ENCODE measurements at regions not wholly inside any gene's neighbourhood (a gene's known extent, or its start where the extent isn't known, plus 50 kb on each side); places are given as distances from the start of the nearest gene placed in this dataset.

DNA sequence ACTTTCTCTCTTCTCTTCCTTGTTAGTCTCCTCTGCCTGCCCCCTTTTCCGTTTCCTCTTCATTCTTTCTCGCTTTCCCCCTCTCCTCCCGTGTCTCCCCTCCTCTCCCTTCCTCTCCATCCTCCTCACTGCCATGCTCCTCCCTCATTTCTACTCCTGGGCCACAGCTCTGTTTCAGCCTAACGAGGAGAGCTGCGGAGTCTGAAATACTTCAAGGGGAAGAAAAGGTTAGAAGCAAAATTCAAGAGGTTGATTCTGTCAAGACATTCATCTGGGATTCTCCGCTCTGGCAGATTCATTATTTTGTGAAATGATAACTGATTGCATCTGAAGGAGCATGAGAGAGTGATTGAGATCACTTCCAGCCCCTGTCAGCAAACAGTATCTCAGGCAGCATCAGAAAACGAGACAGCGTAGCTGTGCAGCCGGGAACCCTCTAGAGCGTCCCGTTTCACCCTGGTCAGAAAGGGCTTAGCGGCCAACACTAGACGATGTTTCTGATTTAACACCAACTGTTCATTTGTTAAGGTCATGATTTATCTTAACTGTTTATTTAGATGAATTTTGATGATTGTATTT lies 279.3 kb upstream of the B3GAT1 start:
- Mint-ChIP-seq H3K27ac (no peak overlapping the region), H3K9me3 (no peaks in the 10 kb centered on the region), H3K4me3 (no peak overlapping the region), H3K36me3 (ENCODE audit: low read depth) (no peaks in the 10 kb centered on the region), H3K27me3 (ENCODE audit: low read depth) (peaks cover 8% of the 10 kb centered on the region), H3K4me1 (ENCODE audit: low read depth) (no peaks in the 10 kb centered on the region)
- DNase-seq (ENCODE audit: low spot score): no peak

DNA sequence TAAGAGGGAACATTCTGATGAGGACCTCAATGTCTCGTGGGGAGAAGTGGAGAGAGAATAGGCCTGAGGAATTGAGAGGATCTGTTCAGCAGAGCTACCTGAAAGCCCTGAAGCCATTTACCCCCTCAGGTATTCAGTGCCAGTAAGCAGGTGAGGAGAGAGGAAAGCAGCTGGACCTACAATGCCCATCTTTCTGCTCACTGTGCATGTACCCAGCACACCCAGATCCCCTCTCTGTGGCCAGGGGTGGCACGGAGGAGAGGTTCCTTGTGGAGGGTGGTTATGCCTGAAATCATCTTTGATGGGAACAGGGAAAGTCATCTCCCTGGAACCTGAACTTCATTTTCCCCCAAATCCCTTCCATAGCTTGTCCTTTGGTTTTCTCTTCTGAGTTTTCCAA lies 277.8 kb upstream of the B3GAT1 start:
- H3K9me3 Mint-ChIP-seq: no peaks in the 10 kb centered on the region
- H3K27me3 Mint-ChIP-seq (ENCODE audit: low read depth): peaks cover 4% of the 10 kb centered on the region
- H3K4me1 Mint-ChIP-seq (ENCODE audit: low read depth): no peaks in the 10 kb centered on the region
- no peaks in the 10 kb centered on the region for H3K36me3 Mint-ChIP-seq (ENCODE audit: low read depth)
- DNase-seq (ENCODE audit: low spot score): no peak
- H3K27ac Mint-ChIP-seq: no peak overlapping the region
- H3K4me3 Mint-ChIP-seq: no peak overlapping the region

DNA sequence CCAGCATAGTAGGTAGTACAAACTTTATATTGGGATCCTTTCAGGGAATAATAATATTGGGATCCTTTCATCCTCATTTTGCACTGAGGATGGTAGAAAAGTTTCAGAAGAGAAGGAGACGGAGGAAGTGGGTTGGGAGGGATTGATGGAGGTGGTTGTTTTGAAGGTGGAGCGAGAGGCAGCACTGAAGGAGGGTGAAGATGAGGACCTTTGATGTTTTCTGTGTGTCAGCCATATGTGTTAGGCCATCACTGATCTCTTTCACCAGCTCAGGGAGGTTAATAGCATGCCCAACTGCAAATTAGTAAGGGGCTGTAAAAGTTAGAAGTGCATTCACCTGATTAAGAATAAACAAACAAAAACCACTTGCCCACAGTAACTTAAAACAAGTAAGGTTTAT lies 275.5 kb upstream of the B3GAT1 start:
- H3K27me3 Mint-ChIP-seq (ENCODE audit: low read depth): peaks cover 4% of the 10 kb centered on the region
- no peak overlapping the region for H3K4me3 Mint-ChIP-seq
- H3K27ac Mint-ChIP-seq: no peak overlapping the region
- H3K9me3 Mint-ChIP-seq: no peaks in the 10 kb centered on the region
- DNase-seq (ENCODE audit: low spot score): no peak
- H3K4me1 Mint-ChIP-seq (ENCODE audit: low read depth): no peaks in the 10 kb centered on the region
- H3K36me3 Mint-ChIP-seq (ENCODE audit: low read depth): no peaks in the 10 kb centered on the region

DNA sequence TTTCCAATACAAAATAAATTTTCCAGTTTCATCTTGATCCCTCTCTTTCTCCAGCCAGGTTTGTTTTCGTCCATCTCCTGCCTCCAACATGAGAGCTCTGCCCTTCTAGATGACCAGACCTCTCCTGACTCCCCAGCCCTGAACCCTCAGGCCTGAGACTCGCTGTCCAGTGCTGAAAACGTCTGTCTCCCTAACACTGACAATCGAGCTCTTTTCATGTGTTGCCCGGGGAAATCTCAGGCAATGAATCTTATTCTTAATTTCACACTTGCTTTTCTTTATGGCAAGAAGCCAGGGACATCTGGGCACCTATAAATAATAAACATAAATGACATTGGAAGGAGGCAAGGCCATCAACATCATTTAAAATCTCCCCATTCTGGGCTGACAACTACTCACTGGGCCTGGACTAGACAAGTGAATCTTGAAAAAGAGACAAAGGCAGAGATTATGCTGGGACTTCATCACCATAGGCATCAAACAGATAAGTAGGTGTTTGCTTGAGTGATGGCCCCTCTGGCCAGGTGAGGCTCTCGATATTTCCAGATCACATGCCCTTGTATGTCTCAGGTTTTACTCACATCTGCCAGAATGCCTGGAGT lies 274.5 kb upstream of the B3GAT1 start:
- DNase-seq (ENCODE audit: low spot score): no peak
- Mint-ChIP-seq H3K4me1 (ENCODE audit: low read depth) (no peaks in the 10 kb centered on the region), H3K9me3 (no peaks in the 10 kb centered on the region), H3K27me3 (ENCODE audit: low read depth) (no peaks in the 10 kb centered on the region), H3K36me3 (ENCODE audit: low read depth) (no peaks in the 10 kb centered on the region), H3K4me3 (no peak overlapping the region), H3K27ac (no peak overlapping the region)

GRCh38 chr11:134685793-134686380 lies 273.8 kb upstream of the B3GAT1 start:
- no peaks in the 10 kb centered on the region for H3K4me1 Mint-ChIP-seq (ENCODE audit: low read depth)
- H3K9me3 Mint-ChIP-seq: no peaks in the 10 kb centered on the region

DNA sequence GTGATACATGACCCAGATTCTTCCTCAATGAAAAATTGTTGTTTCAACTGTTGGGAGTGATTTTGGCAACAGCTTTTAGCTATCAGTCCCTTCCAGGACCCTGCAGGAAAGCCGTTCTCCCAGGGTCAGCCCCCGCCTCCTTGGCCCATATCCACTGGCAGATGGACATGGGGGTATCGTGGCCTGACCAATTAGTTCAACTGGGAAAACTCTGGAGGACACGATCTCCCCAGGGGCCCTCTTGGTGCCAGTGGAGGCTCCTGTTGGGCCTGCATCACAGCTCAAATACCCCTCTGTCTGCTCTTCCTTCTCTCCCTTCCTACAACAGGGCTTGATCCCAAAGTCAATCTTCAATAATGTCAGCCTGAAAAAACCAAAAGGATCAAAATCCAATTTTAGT lies 272.5 kb upstream of the B3GAT1 start:
- Mint-ChIP-seq H3K4me1 (ENCODE audit: low read depth) (no peaks in the 10 kb centered on the region), H3K4me3 (no peak overlapping the region), H3K36me3 (ENCODE audit: low read depth) (no peaks in the 10 kb centered on the region), H3K27me3 (ENCODE audit: low read depth) (no peaks in the 10 kb centered on the region), H3K9me3 (no peaks in the 10 kb centered on the region), H3K27ac (no peak overlapping the region)
- DNase-seq (ENCODE audit: low spot score): no peak

More at GRCh38 chr11:134685793-134686380, 273.8 kb upstream of the B3GAT1 start:
- Mint-ChIP-seq H3K4me3 (no peak overlapping the region), H3K36me3 (ENCODE audit: low read depth) (no peaks in the 10 kb centered on the region), H3K27me3 (ENCODE audit: low read depth) (no peaks in the 10 kb centered on the region), H3K27ac (no peak overlapping the region)
- no peak for DNase-seq (ENCODE audit: low spot score)

GRCh38 chr11:134683860-134684259 lies 271.8 kb upstream of the B3GAT1 start:
- H3K4me3 Mint-ChIP-seq: no peak overlapping the region
- DNase-seq (ENCODE audit: low spot score): no peak
- no peaks in the 10 kb centered on the region for H3K27me3 Mint-ChIP-seq (ENCODE audit: low read depth)
- H3K4me1 Mint-ChIP-seq (ENCODE audit: low read depth): no peaks in the 10 kb centered on the region
- no peaks in the 10 kb centered on the region for H3K9me3 Mint-ChIP-seq
- H3K36me3 Mint-ChIP-seq (ENCODE audit: low read depth): no peaks in the 10 kb centered on the region
- no peak overlapping the region for H3K27ac Mint-ChIP-seq

DNA sequence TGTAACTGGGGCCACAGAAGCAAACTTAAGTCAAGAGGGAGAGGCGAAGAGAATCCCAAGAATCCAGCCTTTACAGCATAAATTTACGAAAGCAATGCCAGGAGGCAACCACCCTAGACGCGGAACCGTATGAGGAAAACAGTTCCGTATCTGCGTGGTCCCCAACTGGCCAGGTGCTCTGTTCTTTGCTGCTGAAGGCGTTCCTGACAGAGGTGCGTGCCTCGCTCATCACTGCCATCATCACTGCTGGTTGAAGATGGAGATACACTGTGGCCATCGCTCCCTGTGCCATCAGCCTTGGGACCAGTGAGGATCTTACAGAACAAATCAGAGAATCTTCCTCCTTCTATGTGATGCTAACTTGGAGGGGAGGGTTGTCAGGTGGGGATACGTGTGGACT lies 270.5 kb upstream of the B3GAT1 start:
- DNase-seq (ENCODE audit: low spot score): no peak
- Mint-ChIP-seq H3K27ac (no peak overlapping the region), H3K9me3 (no peaks in the 10 kb centered on the region), H3K36me3 (ENCODE audit: low read depth) (no peaks in the 10 kb centered on the region), H3K4me3 (no peak overlapping the region), H3K4me1 (ENCODE audit: low read depth) (no peaks in the 10 kb centered on the region), H3K27me3 (ENCODE audit: low read depth) (no peaks in the 10 kb centered on the region)

DNA sequence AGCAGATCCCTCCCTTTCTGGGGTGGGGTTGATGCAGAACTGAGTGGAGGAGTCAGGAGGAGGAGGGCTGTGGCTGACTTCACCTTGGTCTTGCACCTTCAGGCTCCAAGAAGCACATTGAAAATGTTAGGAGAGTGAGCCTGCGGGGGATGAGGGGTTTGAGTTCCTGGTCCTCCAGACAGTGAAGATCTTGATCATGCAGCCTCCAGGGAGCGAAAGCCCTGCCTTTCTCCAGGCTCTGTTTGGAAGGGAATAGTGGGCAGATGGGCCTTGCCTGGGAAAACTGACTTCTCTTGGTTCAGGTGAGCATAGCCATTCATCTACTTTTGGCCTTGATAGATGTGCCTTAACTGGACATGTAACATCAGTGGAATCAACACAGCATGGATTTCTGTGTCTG lies 267.6 kb upstream of the B3GAT1 start:
- no peak for DNase-seq (ENCODE audit: low spot score)
- H3K27ac Mint-ChIP-seq: no peak overlapping the region
- H3K9me3 Mint-ChIP-seq: no peaks in the 10 kb centered on the region
- no peak overlapping the region for H3K4me3 Mint-ChIP-seq
- H3K36me3 Mint-ChIP-seq (ENCODE audit: low read depth): no peaks in the 10 kb centered on the region
- H3K27me3 Mint-ChIP-seq (ENCODE audit: low read depth): no peaks in the 10 kb centered on the region
- no peaks in the 10 kb centered on the region for H3K4me1 Mint-ChIP-seq (ENCODE audit: low read depth)

GRCh38 chr11:134678744-134679143 lies 266.7 kb upstream of the B3GAT1 start:
- no peaks in the 10 kb centered on the region for H3K9me3 Mint-ChIP-seq
- no peak overlapping the region for H3K27ac Mint-ChIP-seq
- no peak overlapping the region for H3K4me3 Mint-ChIP-seq
- H3K4me1 Mint-ChIP-seq (ENCODE audit: low read depth): no peaks in the 10 kb centered on the region
- no peaks in the 10 kb centered on the region for H3K27me3 Mint-ChIP-seq (ENCODE audit: low read depth)
- H3K36me3 Mint-ChIP-seq (ENCODE audit: low read depth): no peaks in the 10 kb centered on the region
- no peak for DNase-seq (ENCODE audit: low spot score)

- no peak overlapping the region for H3K4me3 Mint-ChIP-seq
- H3K27ac Mint-ChIP-seq: no peak overlapping the region
- H3K9me3 Mint-ChIP-seq: no peaks in the 10 kb centered on the region
- no peaks in the 10 kb centered on the region for H3K27me3 Mint-ChIP-seq (ENCODE audit: low read depth)
- DNase-seq (ENCODE audit: low spot score): no peak
- no peaks in the 10 kb centered on the region for H3K4me1 Mint-ChIP-seq (ENCODE audit: low read depth)
- no peaks in the 10 kb centered on the region for H3K36me3 Mint-ChIP-seq (ENCODE audit: low read depth)
These were observed 266.0 kb upstream of the B3GAT1 start for GRCh38 chr11:134677891-134678551.

DNA sequence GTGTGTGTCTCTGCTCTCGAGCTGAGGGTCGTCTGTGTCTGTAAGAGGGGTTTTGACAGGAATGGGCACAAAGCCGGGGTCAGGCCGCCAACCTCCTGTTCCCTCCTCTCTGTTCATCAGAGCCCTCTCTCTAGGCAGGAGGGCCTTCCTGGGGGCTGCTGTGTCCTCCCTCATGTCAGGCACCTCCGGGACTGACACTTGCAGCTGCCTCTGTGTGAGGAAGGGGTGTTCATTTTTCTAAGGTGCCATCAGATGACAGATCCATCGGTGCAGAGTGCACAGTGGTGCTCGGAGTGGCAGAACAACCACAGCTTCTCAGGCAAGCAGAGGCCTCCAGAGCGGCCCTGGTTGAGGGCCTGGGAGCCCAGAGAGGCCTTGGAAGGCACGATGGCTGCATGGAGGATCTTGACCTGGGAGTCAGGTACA lies 265.4 kb upstream of the B3GAT1 start:
- Mint-ChIP-seq H3K4me1 (ENCODE audit: low read depth) (no peaks in the 10 kb centered on the region), H3K4me3 (no peak overlapping the region), H3K9me3 (no peaks in the 10 kb centered on the region), H3K27ac (no peak overlapping the region), H3K27me3 (ENCODE audit: low read depth) (no peaks in the 10 kb centered on the region), H3K36me3 (ENCODE audit: low read depth) (no peaks in the 10 kb centered on the region)
- no peak for DNase-seq (ENCODE audit: low spot score)

- no peak overlapping the region for H3K27ac Mint-ChIP-seq
- H3K36me3 Mint-ChIP-seq (ENCODE audit: low read depth): no peaks in the 10 kb centered on the region
- H3K9me3 Mint-ChIP-seq: no peaks in the 10 kb centered on the region
- H3K27me3 Mint-ChIP-seq (ENCODE audit: low read depth): no peaks in the 10 kb centered on the region
- no peak overlapping the region for H3K4me3 Mint-ChIP-seq
- H3K4me1 Mint-ChIP-seq (ENCODE audit: low read depth): no peaks in the 10 kb centered on the region
- no peak for DNase-seq (ENCODE audit: low spot score)
These were observed 264.7 kb upstream of the B3GAT1 start for GRCh38 chr11:134676516-134677287.

DNA sequence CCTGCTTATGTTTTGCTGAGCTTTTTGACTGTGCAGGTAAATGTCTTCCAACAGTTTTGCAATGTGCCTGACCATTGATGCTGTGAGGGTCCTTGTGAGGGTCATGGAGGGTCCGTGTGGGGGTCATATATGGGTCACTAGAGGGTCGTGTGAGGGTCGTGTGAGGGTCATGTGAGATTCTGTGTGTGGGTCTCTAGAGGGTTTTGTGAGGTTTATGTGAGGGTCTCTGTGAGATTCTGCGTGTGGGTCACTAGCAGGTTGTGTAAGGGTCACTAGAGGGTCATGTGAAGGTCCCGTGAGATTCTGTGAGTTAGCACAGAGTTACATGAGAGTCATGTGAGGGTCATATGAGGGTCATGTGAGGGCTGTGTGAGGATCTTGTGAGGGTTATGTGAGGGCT lies 263.9 kb upstream of the B3GAT1 start:
- no peaks in the 10 kb centered on the region for H3K9me3 Mint-ChIP-seq
- H3K36me3 Mint-ChIP-seq (ENCODE audit: low read depth): no peaks in the 10 kb centered on the region
- no peak overlapping the region for H3K4me3 Mint-ChIP-seq
- DNase-seq (ENCODE audit: low spot score): no peak
- H3K4me1 Mint-ChIP-seq (ENCODE audit: low read depth): no peaks in the 10 kb centered on the region
- no peaks in the 10 kb centered on the region for H3K27me3 Mint-ChIP-seq (ENCODE audit: low read depth)
- H3K27ac Mint-ChIP-seq: no peak overlapping the region
